Thyroid gland (tissue), 4 donors: ENCODE measurements at regions not wholly inside any gene's neighbourhood (a gene's known extent, or its start where the extent isn't known, plus 50 kb on each side); places are given as distances from the start of the nearest gene placed in this dataset.

Experiments used
- DNase-seq, 2 donors: peaks; one replicate each; pipeline ENCODE4 v3.0.0-alpha.2; 2019
- H3K27ac ChIP-seq, 3 donors: fragments of 200-600 bp; sonication (generic); 1 replicate in 2 of 3; 2 replicates in 1 of 3; pipeline ENCODE4 v1.5.1; 2016 to 2019; ENCODE audit warnings: mild to moderate bottlenecking in 1 of 3, moderate library complexity in 1 of 3
- H3K27me3 ChIP-seq: fragments of 200-600 bp; sonication (generic); one replicate; pipeline ENCODE4 v1.5.1; 2019
- H3K36me3 ChIP-seq, 2 donors: fragments of 200-600 bp; sonication (generic); one replicate each; pipeline ENCODE4 v1.5.1; 2016 to 2019
- H3K4me1 ChIP-seq, 2 donors: fragments of 200-600 bp; sonication (generic); one replicate each; pipeline ENCODE4 v1.5.1; 2017 to 2019
- H3K4me3 ChIP-seq, 3 donors: fragments of 200-600 bp; sonication (generic); replicated peaks in 1 of 3; 1 replicate in 2 of 3; 2 replicates in 1 of 3; pipeline ENCODE4 v1.5.1; 2016; ENCODE audit warnings: mild to moderate bottlenecking in 1 of 3
- H3K9me3 ChIP-seq: fragments of 200-600 bp; sonication (generic); one replicate; pipeline ENCODE4 v1.5.1; 2017
- POLR2A ChIP-seq, 2 donors: fragments of 450-650 bp; IDR thresholded peaks; one replicate each; pipeline ENCODE4 v1.6.1; 2017; ENCODE audit warnings: antibody characterized with exemption in 2 of 2, mild to moderate bottlenecking in 2 of 2, moderate library complexity in 1 of 2
- WGBS, 2 donors: methylation state at CpG; one replicate each; pipeline ENCODE4 v1.1.5; 2017; 5-methylcytosine and 5-hydroxymethylcytosine counted together
- intact Hi-C: fragments of 100-400 bp; cut with DNase I; formaldehyde crosslinking; loops from one replicate; pipeline ENCODE4 v1.15.1; 2023
- TF ChIP-seq, protein P1 (sequence below), 6 experiments: fragments of 200-600 bp in 3 of 6; fragments of 450-650 bp in 3 of 6; sonication (generic) in 3 of 6; IDR thresholded peaks; one replicate each; pipeline ENCODE4 v1.5.1; 2016 to 2019; ENCODE audit warnings: antibody characterized with exemption in 6 of 6, mild to moderate bottlenecking in 2 of 6, inconsistent platforms in 1 of 6, moderate library complexity in 1 of 6

DNA sequence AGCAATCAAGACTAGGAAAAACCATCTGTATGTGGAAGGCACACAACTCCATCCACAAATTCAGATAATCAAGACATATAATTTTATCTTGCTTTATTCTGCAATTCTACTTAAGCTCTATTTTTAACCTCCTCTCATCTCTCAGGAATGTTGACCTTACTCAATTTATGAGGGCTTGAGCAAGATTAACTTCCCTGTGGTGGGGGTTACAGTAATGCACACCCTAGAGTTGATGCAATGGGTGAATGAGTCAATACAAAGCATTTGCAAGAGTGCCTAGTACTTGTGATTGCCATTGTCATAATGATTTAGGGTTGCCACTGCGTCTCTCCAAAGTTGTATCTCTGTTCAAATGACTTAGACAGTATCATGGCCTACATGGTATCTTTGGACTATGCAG is 1598.4 kb upstream of the TMEM132C start:
- Histone ChIP-seq H3K4me1 (no peaks in the 10 kb centered on the region), H3K4me3 (no peak overlapping the region), H3K27me3 (no peaks in the 10 kb centered on the region), H3K36me3 (no peaks in the 10 kb centered on the region), H3K27ac (no peak overlapping the region), H3K9me3 (no peaks in the 10 kb centered on the region)
- WGBS, 2 donors = 93 to 95% methylated on average over 1 of the region's 1 CpG
- TF ChIP-seq POLR2A (IDR thresholded peaks at IDR 0.05) = no peak
- TF ChIP-seq, protein P1, sequence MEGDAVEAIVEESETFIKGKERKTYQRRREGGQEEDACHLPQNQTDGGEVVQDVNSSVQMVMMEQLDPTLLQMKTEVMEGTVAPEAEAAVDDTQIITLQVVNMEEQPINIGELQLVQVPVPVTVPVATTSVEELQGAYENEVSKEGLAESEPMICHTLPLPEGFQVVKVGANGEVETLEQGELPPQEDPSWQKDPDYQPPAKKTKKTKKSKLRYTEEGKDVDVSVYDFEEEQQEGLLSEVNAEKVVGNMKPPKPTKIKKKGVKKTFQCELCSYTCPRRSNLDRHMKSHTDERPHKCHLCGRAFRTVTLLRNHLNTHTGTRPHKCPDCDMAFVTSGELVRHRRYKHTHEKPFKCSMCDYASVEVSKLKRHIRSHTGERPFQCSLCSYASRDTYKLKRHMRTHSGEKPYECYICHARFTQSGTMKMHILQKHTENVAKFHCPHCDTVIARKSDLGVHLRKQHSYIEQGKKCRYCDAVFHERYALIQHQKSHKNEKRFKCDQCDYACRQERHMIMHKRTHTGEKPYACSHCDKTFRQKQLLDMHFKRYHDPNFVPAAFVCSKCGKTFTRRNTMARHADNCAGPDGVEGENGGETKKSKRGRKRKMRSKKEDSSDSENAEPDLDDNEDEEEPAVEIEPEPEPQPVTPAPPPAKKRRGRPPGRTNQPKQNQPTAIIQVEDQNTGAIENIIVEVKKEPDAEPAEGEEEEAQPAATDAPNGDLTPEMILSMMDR (IDR thresholded peaks at IDR 0.05) = no peak
- intact Hi-C loops = no loop called here
- DNase-seq = no peak

DNA sequence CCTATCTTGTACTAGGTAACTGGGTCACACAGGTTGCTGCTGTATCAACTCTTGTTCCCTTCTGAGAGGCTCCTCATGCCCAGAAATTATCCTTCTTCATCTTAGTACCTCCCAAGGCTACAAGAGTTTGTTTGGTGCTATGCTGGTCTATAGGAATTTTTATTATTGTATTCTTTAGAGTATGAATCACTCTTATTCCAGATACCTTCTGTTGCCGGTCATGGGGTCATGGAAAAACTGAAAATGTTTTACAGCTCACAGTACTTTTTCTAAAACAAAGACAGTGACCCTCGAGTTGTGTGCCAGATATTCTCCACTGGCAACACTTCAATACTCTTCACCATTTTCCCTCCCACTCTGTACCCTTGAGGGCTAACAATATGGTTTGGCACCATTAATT is 1598.0 kb upstream of the TMEM132C start:
- TF ChIP-seq, protein P1 (IDR thresholded peaks at IDR 0.05) = no peak
- TF ChIP-seq POLR2A (IDR thresholded peaks at IDR 0.05) = no peak
- Histone ChIP-seq H3K4me3 (no peak overlapping the region), H3K9me3 (no peaks in the 10 kb centered on the region), H3K27me3 (no peaks in the 10 kb centered on the region), H3K27ac (no peak overlapping the region), H3K4me1 (no peaks in the 10 kb centered on the region), H3K36me3 (no peaks in the 10 kb centered on the region)
- intact Hi-C loops = no loop called here
- 53 to 75% methylated on average over 2 of the region's 2 CpGs for WGBS, 2 donors
- no peak for DNase-seq

DNA sequence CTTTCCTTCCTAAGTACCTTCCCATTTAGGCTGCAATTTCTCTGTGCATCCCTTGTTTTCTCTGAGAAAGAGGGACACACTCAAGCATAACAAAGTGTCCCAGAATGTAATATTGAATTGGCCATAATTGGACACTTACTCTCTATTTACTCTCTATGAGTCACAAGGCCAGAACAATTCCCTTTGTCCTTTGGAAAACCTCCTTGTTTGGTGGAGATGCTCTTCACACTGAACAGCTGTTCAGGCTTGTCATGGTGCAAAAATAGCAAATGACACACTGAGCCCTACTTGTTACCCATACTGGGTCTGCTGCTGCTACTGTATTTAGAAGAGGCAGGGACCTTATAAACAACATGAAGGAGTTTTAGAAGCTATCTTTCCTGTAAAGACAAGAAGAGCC is 1590.5 kb upstream of the TMEM132C start:
- no peaks in the 10 kb centered on the region for H3K9me3 ChIP-seq
- no peak overlapping the region for H3K27ac ChIP-seq
- H3K27me3 ChIP-seq = no peaks in the 10 kb centered on the region
- intact Hi-C loops = no loop called here
- DNase-seq = no peak
- TF ChIP-seq, protein P1 (IDR thresholded peaks at IDR 0.05) = no peak
- TF ChIP-seq POLR2A (IDR thresholded peaks at IDR 0.05) = no peak
- no peaks in the 10 kb centered on the region for H3K36me3 ChIP-seq
- H3K4me3 ChIP-seq = no peak overlapping the region
- no peaks in the 10 kb centered on the region for H3K4me1 ChIP-seq

DNA sequence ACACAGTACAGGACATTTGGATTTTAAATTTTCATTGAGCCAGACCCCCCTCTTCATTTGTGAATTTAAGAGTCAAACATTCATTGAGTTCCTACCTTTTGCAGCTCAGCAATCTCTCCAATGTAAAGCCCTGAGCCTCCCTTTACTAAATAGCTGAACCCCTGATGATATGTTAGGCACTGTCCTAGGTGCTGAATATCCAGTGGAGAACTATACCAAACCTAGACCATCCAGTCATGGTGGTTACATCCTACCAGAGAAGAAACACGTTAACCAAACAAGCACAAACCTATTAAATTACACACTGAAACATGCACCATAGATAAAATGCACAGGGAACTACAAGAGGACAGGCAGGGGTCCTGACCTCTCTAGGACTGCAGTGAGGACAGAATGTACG is 1585.3 kb upstream of the TMEM132C start:
- TF ChIP-seq, protein P1 (IDR thresholded peaks at IDR 0.05) = no peak
- no peak for TF ChIP-seq POLR2A (IDR thresholded peaks at IDR 0.05)
- WGBS, 2 donors = 66 to 69% methylated on average over 2 of the region's 2 CpGs
- no peak for DNase-seq
- Histone ChIP-seq H3K36me3 (no peaks in the 10 kb centered on the region), H3K4me3 (no peak overlapping the region), H3K4me1 (no peaks in the 10 kb centered on the region), H3K27me3 (no peaks in the 10 kb centered on the region), H3K27ac (no peak overlapping the region), H3K9me3 (no peaks in the 10 kb centered on the region)
- intact Hi-C loops = no loop called here

DNA sequence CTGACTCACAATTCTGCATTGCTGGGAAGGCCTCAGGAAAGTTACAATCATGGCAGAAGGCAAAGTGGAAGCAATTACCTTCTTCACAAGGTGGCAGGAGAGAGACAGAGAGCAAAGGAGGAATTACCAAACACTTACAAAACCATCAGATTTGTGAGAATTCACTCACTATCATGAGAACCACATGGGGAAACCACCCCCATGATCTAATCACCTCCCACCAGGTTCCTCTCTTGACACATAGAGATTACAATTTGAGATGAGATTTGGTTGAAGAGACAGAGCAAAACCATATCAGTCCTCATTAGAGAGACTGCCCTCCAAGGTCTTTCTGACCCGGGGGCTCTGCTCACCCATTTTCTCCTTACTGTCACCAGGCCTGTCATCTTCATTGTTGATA is 1582.3 kb upstream of the TMEM132C start:
- Histone ChIP-seq H3K27ac (no peak overlapping the region), H3K4me1 (no peaks in the 10 kb centered on the region), H3K27me3 (no peaks in the 10 kb centered on the region), H3K36me3 (no peaks in the 10 kb centered on the region), H3K9me3 (no peaks in the 10 kb centered on the region), H3K4me3 (no peak overlapping the region)
- DNase-seq = no peak
- TF ChIP-seq POLR2A (IDR thresholded peaks at IDR 0.05) = no peak
- intact Hi-C loops = no loop called here
- 77 to 100% methylated on average over 1 of the region's 1 CpG for WGBS, 2 donors

DNA sequence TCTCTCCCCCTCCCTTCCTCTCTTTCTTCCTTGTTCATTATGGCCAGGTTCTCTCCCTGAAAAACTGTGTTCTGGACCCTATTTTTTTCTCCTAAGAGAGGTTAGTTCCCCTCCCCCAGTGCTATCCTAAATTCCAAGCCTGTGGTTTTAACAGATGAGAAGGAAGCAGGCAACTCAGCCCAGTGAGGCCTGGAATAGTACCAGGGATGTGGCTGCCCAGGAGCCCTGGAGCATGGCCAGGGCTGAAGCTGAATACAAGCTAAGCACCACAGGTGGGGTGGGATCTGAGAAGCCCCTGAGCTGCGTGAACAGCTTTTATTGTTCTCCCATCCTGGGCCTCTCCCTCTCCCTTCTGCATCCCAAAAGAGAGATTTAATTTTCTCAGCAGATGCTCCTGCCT is 1581.3 kb upstream of the TMEM132C start:
- no peak for DNase-seq
- Histone ChIP-seq H3K36me3 (no peaks in the 10 kb centered on the region), H3K27me3 (no peaks in the 10 kb centered on the region), H3K4me3 (no peak overlapping the region), H3K27ac (no peak overlapping the region), H3K4me1 (no peaks in the 10 kb centered on the region), H3K9me3 (no peaks in the 10 kb centered on the region)
- TF ChIP-seq, protein P1 (IDR thresholded peaks at IDR 0.05) = no peak
- TF ChIP-seq POLR2A (IDR thresholded peaks at IDR 0.05) = no peak
- intact Hi-C loops = no loop called here
- WGBS, 2 donors = 33 to 36% methylated on average over 1 of the region's 1 CpG
